WI38 (cell line): ENCODE measurements at regions not wholly inside any gene's neighbourhood (a gene's known extent, or its start where the extent isn't known, plus 50 kb on each side); places are given as distances from the start of the nearest gene placed in this dataset.

Experiments
- H3K4me3 ChIP-seq: 2 replicates; pipeline ENCODE4 v1.5.1; 2011; ENCODE audit warnings: low read depth, mild to moderate bottlenecking, control low read depth, low read length
- TF ChIP-seq, protein P1 (sequence below): IDR thresholded peaks from 2 replicates; pipeline ENCODE4 v1.5.1; 2012; ENCODE audit warnings: low read depth, mild to moderate bottlenecking, control low read depth, low read length

DNA sequence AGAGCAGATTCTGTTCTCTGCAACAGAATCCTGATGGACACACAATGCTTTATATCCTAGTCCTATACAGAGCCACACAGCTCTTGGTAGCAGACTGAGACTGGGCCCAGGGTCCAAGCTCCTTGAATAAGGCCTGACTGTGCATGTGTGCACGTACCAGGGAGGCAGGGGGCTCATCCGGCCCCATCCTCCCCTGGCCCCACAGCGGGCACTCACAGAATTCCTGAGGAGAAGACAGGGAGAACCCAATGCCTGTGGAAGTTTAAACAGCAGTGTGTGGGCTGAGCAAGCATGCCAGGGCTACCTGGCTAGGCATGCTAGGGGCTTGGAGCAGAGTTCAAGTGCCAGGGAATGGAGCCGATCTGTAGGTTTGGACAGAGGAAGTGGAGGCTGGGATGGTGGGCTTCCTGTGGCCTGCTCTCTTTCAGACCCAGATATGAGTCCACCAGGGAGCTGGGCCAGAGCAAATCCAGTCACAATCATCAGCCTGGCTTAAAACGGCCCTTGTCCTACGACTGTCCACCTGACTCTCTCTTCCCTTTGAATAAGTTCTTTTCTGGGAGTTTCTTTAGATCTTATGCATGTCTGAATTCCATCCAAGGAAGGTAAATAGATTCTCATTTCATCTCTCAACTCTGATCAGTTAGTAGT lies 74.0 kb downstream of the MRPL14 start:
- TF ChIP-seq, protein P1, sequence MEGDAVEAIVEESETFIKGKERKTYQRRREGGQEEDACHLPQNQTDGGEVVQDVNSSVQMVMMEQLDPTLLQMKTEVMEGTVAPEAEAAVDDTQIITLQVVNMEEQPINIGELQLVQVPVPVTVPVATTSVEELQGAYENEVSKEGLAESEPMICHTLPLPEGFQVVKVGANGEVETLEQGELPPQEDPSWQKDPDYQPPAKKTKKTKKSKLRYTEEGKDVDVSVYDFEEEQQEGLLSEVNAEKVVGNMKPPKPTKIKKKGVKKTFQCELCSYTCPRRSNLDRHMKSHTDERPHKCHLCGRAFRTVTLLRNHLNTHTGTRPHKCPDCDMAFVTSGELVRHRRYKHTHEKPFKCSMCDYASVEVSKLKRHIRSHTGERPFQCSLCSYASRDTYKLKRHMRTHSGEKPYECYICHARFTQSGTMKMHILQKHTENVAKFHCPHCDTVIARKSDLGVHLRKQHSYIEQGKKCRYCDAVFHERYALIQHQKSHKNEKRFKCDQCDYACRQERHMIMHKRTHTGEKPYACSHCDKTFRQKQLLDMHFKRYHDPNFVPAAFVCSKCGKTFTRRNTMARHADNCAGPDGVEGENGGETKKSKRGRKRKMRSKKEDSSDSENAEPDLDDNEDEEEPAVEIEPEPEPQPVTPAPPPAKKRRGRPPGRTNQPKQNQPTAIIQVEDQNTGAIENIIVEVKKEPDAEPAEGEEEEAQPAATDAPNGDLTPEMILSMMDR = no peak
- no peak overlapping the region for H3K4me3 ChIP-seq

DNA sequence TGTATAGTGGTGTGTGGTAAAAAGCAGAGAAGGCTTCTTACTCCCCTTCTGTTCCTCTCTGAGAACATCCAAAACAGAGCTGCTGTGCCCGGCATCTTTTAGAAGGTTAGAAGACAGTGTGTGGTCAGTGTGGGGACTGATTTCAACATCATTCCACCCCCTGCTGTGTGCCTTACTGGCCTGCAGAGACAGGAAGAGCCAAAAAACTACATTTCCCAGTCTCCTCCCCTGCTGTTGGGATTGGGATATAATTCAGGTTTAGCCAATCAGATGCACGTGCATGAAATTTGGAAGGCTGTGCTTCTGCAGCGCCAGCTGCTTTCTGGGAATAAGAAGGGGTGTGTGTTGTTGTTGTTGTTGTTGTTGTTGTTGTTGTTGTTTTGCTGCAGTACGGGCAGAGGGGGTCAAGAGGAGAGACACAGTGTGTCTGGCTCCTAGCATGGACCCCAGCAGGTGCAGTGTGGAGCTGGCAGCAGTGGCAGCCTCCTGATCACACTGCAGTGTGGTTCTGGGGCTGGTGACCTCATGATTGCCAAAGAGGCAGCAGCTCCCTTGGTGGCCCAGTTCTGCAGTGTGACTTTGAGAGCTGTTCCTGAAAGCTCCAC lies 74.7 kb downstream of the MRPL14 start:
- no peak overlapping the region for H3K4me3 ChIP-seq
- TF ChIP-seq, protein P1 = no peak

DNA sequence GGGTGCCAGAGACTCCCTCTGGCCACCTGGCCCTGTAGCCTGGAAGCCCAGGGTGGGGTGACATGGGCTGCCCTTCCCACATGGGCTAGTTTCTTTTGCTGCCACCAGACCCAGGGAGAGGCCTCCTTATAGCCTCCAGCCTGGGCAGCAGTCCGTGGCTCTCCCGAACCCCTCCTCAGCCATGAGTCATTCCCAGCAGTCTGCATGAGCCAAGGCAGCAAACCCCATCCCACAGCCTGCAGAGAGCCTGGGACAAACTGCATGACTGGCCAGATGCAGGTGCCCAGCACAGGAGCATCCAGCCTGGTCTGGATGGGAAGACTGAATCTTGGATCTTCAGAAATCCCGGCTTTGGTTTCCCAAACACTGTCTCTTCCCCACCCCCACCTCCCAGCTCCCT lies 75.7 kb downstream of the MRPL14 start:
- H3K4me3 ChIP-seq = no peak overlapping the region
- TF ChIP-seq, protein P1 = no peak

DNA sequence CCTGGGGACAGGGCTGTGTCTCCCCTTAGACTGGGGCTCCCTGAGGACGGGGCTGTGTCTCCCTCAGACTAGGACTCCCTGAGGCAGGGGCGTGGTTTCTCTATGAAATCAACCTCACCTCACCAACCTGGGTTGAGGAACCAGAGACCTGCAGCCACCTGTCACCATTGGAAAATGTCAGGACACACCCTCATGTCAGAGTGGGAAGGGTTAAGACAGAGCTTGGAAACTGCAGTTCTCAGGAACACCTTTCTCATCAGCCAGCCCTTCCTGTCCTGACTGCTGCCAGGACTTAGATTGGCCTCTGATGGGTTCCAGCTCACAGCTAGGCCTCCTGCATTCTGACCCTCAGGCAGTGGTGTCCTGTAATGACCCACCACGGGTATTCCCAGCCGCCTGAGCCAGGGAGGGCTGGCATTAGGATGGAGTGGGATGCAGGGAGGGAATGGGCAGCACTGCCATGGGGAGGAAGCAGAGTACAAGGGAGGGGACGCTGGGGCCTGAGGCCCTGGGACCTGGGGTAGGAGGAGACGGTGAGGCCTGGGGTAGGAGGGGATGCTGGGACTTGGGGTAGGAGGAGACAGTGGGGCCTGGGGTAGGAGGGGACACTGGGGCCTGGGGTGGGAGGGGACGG lies 76.3 kb downstream of the MRPL14 start:
- TF ChIP-seq, protein P1 = no peak
- no peak overlapping the region for H3K4me3 ChIP-seq

DNA sequence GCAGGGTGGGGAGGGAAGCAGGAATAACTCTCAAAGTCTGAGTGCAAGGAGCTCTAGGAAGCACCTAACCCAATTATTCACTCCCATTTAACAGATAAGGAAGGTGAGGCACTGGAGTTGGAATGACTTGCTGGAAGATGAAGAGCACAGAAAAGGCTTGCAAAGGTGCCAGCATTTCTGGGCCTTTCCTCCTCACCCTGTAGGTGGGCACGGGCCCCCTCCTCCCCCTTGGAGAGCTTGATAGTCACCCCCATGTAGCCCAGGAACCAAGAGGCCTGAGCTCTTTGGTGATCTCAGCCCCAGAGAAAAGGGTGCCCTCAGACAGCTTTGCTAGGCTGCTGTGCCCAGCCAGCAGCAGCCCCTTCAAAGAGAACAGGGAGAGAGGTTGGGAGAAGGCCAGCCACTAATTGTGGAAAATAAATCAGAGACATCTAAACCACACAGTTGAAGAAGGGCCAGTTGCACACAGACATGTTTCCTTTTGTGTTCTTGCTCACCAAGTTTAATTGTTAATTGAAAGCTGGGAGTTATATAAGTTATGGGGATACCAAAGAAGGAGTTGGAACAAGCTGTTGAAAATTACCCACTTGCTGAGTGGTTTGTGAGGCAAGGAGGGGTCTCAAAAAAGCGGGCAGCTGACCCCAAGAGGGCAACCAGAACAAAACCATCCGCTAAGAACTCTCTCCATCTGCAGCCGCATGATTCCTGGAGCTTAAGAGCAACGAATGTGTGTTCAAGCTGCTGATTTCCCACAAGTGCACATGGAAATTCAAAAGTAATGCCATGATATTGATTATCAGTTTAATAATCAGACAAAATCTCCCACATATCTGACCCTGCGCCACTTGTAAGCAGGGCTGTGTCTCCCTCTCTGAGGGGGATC lies 77.0 kb downstream of the MRPL14 start:
- TF ChIP-seq, protein P1 = no peak
- no peak overlapping the region for H3K4me3 ChIP-seq

DNA sequence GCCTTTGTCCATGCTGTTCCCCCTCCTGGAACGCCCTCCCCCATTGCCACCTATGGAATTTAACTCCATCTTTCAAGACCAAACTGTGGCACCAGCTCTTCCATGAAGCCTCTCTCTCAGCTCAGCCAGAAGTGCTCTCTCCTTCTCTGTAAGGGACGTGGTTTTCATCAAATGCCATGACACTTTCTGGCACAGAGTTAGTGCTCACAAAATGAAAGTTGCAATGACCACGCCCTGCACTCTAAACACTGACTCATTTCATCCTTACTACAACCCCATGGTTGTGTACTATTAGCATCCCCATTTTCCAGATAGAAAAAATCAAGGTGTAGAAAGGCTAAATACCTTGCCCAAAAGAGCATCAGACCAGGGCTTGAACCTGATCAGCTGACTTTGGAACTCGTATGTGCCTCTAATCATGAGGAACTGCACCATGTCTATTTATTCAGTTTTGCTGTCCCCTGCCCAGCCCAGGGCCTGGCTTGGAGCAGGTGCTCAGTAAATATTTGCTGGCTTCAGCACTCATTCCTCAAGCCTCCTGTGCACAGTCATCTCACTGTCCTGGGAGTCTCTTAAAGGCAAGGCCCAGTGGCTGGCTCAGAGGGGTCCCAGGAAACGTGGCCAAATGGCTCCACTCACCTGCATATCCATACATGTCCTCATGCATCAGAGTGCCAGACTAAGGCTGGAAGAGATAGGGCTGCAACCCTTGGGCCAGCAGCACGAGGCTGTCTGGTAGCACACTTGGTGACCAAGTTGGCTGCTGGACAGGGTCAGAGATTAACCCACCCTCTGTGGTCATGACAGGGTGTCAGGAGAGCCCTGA lies 77.9 kb downstream of the MRPL14 start:
- TF ChIP-seq, protein P1 = no peak
- H3K4me3 ChIP-seq = no peak overlapping the region
